ENCODE measurements at regions not wholly inside any gene's neighbourhood (a gene's known extent, or its start where the extent isn't known, plus 50 kb on each side); places are given as distances from the start of the nearest gene placed in this dataset.

DNA sequence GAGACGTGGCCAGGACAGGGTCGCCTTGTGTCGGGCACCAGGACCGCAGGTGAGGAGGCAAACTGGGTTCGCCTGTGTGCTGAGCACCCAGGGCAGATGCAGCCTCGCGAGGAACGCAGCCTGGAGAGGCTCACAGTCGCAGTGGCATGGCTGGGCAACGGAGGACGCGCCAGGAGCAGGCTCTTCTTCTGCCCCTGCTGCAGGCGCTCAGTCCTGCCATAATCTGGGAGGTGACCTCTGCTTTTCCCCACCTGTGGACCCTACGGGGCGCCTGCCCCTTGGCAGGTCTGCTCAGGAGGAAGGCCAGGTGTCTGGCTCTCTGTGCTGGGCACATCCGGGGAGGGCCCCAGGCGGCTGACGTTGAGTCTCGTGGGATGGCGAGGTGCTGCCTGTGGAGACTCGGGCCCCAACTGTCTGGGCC lies 1136.2 kb downstream of the BRD1 start:
- DNase-seq (ENCODE audit: low read depth, low spot score) = no peak
- no peak overlapping the region for H3K4me3 ChIP-seq (ENCODE audit: low read length)

DNA sequence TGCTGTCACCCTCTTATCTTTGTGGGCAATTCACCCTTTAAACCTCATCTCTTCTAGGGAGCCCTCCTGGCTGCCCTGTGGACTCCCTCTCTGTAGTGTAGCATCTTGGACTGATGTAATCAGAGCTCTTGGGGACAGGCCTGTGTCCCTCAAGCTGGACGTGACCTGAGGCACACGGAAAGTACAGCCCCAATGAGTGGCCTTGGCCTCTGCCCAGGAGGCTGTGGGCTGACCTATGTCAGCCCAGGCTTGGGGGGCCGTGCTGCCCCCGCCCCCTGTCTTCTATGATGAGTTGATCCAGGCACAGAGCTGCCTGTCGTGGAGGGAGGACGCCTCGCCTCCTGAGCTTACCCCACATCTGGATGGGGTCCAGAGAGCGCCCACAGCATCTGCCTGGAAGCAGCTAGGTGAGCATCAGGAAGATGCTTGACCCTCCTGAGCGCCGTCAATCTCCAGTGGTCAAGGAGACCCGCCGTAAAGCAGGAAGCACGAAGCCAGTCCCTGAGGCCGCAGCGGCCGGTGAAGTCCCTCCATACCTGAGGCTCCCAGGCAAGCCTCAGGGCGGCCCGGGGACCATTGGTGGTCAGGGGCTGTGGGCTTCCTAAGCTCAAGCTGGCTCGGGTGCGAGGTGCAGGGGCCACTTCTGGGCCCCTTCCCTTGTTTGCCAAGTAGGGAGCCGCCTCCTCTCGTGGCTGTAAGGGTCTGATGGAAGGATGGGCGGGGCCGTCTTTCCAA lies 1136.9 kb downstream of the BRD1 start:
- DNase-seq (ENCODE audit: low read depth, low spot score) = no peak
- no peak overlapping the region for H3K4me3 ChIP-seq (ENCODE audit: low read length)

DNA sequence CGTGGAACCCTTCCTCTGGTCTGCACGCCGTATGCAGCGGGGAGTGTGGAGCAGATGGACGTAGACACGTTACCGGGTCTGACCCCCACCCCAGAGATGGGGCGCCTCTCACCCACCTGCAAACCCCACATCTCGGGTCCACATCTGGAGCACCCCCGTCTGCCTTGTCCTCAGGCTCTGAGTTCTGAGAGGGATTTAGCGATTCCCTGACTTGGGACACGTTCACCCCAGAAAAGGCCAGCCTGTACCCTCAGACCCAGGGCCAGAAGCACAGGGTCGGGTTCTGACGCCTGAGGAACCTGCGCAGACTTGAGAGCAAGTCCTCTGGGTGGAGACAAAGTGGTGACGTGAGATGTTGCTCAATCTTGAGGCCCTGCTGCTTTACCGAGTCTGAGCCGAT lies 1138.5 kb downstream of the BRD1 start:
- no peak overlapping the region for H3K4me3 ChIP-seq (ENCODE audit: low read length)
- no peak for DNase-seq (ENCODE audit: low read depth, low spot score)

DNA sequence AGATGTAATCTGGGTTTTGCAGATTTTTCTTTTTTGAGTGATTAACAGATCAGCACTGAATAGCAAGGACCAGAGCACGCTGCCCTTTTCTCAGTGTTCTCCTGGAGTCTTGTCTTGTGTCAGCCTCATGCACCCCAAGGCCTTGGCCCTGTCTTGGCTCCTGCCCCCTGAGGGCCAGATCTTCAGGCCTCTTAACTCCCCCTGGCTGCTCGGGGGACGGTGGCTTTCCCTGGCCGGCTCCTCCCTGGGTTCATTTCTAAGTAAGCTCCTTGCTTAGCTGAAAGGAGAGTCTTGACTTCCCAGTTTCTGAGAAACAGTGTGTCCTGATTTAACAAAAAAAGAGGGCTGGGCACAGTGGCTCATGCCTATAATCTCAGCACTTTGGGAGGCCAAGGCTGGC lies 1139.3 kb downstream of the BRD1 start:
- DNase-seq (ENCODE audit: low read depth, low spot score) = no peak
- H3K4me3 ChIP-seq (ENCODE audit: low read length) = no peak overlapping the region

DNA sequence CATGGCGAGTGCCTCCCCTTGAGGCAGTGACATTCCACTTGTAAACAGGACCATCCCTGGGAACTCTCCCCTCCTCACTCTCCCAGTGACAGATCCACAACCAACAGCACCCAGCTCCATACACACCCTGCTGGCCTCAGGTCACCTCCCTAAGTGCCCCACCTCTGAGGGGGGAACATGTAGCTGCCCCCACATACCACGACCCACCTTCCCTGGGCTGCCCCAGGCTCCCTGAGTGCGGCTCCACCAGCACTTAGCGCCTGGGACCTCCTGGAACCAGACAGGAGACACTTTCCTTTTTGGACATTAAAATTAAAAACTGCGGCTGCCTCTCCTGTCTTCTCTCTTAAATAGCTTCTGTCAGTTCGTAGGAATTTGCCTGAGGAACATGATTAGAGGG lies 1140.1 kb downstream of the BRD1 start:
- no peak for DNase-seq (ENCODE audit: low read depth, low spot score)
- no peak overlapping the region for H3K4me3 ChIP-seq (ENCODE audit: low read length)

DNA sequence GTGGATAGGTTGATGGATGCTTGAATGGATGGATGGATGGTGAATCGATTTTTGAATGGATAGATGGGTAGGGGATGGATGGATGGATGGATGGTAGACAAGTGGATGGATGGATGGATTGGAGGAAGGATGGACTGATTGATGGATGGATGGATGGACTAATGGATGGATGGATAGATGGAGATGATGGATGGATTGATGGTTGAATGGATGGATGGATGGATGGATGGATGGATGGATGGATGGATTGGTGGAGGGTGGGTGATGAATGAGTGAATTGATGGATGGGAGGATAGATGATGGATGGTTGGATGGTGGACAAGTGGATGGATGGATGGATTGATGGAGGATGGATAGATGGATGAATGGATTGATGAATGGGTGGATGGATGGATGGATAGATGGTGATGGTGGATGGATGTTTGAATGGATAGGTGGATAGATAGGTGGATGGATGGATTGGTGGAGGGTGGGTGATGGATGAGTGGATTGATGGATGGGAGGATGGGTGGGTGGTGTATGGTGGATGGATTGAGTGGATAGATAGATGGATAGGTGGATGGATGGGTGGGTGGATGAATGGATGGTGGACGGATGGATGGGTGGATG lies 1140.9 kb downstream of the BRD1 start:
- no peak for DNase-seq (ENCODE audit: low read depth, low spot score)
- no peak overlapping the region for H3K4me3 ChIP-seq (ENCODE audit: low read length)

DNA sequence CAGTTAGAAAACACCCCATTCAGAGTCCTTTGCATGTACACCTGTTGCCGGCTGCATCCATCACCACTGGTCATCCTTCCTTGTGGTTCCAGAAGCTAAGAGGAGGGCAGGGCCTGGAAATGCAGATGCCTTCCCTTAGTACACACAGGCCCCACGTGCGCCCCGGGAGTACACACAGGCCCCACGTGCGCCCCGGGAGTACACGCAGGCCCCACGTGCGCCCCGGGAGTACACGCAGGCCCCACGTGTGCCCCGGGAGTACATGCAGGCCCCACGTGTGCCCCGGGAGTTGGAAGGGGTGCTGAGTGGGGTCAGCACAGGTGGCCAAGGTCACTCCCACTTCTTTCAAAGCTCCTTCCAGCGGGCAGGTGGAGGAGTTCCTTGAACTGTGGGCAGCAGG lies 1141.9 kb downstream of the BRD1 start:
- no peak overlapping the region for H3K4me3 ChIP-seq (ENCODE audit: low read length)
- DNase-seq (ENCODE audit: low read depth, low spot score) = no peak

DNA sequence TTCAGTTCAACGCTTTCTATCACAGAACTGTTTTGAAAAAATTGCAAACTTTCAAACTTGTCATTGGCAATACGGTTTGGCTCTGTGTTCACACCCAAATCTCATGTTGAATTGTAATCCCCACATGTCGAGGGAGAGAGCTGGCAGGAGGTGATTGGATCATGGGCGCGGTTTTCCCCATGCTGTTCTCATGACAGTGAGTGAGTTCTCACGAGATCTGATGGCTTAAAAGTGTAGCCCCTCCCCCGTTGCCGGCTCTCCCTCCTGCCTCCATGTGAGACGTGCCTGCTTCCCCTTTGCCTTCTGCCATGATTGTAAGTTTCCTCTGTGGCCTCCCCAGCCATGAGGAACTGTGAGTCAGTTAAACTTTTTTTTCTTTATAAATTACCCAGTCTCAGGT lies 1144.0 kb downstream of the BRD1 start:
- no peak for DNase-seq (ENCODE audit: low read depth, low spot score)
- H3K4me3 ChIP-seq (ENCODE audit: low read length) = no peak overlapping the region

DNA sequence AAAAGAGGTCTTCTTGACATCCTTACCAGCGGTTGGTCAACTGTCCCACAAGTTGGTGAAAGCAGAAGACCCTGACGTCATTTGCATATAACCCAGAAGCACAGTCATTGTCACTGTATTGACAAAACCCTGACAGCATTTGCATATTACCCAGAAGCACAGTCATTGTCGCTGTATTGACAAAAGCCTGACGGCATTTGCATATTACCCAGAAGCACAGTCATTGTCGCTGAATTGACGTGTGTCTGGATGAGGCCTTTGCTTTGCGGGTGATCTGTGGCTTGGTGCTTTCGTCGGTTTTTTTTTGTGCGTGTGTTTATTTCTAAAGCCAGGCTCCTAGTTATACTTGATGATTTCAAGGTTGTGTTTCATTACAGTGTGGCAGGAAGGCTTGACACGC lies 1145.2 kb downstream of the BRD1 start:
- no peak for DNase-seq (ENCODE audit: low read depth, low spot score)
- H3K4me3 ChIP-seq (ENCODE audit: low read length) = no peak overlapping the region

DNA sequence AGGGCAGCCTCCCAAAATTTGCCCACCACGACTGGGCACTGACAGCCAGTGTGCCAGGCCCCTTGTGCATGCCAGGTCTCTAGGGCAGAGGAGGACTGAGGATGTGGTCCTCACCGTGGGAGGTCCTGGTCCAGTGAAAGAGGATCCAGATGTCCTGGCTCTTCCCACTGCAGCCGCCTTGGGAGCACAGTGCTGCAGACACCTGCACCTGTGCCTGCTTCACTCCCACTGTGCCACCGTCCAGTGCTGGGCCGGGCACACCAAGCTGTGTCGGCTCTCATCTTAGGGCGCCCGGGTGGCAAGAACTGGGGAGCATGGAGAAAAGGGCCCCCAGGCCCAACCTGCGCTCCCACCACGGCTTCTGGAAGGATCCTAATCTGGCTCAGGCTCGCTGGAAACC lies 1147.1 kb downstream of the BRD1 start:
- DNase-seq (ENCODE audit: low read depth, low spot score) = no peak
- no peak overlapping the region for H3K4me3 ChIP-seq (ENCODE audit: low read length)

DNA sequence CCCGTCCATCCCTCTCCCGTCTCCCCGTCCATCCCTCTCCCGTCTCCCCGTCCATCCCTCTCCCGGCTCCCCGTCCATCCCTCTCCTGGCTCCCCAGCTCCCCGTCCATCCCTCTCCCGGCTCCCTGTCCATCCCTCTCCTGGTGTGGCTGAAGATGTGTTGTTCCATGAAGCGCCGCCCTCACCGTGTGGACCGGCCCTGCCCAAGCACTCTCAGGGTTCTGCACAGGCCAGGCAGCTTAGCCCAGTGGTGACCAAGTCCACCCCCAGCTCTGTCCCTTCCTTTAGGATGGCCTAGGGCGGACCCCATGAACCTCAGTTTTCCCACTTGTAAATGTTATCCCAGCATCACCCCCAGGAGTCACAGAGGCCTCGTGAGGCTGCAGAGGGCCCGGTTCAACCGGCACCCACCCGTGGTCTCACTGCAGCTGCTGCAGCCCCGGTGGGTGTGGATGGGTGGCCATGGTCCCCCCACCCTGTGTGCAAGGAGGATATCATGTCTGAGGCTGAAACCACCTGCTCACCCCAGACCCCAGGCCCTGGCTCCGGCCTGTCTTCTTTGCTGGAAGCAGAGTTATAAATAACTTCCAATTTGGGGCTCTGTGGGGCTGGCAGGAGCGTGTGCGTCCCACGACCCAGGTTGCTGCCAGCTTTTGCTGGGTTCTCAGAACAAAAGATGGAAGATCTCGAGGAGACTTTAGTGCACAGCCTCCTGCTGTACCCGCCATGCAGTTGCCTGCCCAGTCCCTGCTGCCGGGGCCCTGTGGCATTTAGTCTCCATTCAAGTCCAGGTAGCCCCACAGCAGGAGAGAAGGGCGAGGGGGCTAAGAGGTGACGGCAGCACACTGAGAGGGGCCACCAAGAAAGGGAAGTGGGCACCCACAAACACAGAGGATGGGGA lies 1147.8 kb downstream of the BRD1 start:
- DNase-seq (ENCODE audit: low read depth, low spot score) = no peak
- no peak overlapping the region for H3K4me3 ChIP-seq (ENCODE audit: low read length)

DNA sequence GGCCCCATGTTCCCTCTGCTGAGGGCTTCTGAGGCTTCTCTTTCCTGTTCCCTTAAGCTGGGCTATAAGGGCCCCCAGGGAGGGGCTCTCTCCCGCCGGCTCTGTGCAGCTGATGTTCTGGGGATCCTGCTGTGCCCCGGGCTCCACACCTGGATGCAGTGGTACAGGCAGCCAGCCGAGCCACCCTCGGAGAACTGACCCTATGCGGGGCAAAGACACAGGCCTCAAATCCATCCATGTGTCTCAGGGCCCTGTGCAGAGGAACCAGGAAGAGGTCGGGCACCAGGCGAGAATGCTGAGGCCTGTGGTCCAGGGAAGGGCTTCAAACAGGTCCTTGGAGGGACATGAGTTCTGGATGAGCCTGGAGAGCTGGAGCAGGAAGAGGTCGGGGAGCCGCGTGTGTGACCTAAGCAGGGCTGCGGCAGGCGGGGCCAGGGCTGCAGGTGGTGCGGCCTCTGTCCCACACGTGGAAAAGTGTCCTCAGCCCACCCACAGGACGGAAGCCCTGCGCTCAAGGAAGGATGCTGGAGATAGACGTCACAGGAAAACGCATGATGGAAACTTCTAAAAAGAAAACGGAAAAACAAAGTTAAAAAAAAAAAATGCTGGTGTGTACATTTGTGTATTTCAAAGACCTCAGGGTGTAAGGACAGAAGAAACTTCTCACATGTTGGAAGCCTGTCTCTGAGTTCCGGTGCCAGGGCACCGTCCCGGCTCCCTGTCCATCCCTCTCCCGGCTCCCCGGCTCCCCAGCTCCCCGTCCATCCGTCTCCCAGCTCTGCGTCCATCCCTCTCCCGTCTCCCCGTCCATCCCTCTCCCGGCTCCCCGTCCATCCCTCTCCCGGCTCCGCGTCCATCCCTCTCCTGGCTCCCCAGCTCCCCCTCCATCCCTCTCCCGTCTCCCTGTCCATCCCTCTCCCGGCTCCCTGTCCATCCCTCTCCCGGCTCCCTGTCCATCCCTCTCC lies 1149.2 kb downstream of the BRD1 start:
- H3K4me3 ChIP-seq (ENCODE audit: low read length) = no peak overlapping the region
- DNase-seq (ENCODE audit: low read depth, low spot score) = no peak

DNA sequence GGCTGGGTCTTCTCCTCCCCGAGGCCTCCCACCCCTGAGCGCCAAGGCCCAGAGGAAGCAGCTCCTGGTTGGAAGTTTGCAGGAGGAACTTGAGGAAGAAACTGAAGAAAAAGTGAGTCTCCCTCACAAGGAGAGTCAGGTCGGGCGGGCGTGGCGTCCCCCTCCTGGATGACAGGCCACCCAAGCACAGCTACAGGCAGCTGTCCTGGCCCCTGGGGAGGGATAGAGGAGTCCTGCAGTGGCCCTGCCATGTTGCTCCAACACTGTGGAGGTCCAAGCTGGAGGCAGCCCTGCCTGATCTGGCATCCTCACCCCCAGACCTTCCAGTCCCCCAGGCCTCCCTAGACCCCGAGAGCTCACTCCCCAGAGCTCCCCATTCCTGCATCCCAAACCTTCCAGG lies 1150.1 kb downstream of the BRD1 start:
- DNase-seq (ENCODE audit: low read depth, low spot score) = no peak
- H3K4me3 ChIP-seq (ENCODE audit: low read length) = no peak overlapping the region

DNA sequence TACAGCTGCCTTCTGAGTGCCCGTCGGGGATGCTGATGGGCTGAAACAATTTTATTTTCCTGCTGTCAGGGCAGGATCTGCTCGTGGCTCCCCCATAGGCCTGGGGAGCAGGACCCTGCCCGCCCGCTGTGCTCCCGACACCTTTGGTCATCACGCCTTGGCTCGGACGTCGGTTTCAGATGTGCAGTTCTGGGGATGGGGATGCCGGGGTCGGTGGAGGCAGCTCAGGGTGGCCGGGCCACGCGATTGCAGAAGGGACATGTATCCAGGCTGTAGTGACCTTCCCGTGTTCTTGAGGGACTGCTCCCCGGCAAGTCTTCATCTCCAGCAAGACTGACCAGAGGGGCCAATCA lies 1150.5 kb downstream of the BRD1 start:
- no peak overlapping the region for H3K4me3 ChIP-seq (ENCODE audit: low read length)
- no peak for DNase-seq (ENCODE audit: low read depth, low spot score)

DNA sequence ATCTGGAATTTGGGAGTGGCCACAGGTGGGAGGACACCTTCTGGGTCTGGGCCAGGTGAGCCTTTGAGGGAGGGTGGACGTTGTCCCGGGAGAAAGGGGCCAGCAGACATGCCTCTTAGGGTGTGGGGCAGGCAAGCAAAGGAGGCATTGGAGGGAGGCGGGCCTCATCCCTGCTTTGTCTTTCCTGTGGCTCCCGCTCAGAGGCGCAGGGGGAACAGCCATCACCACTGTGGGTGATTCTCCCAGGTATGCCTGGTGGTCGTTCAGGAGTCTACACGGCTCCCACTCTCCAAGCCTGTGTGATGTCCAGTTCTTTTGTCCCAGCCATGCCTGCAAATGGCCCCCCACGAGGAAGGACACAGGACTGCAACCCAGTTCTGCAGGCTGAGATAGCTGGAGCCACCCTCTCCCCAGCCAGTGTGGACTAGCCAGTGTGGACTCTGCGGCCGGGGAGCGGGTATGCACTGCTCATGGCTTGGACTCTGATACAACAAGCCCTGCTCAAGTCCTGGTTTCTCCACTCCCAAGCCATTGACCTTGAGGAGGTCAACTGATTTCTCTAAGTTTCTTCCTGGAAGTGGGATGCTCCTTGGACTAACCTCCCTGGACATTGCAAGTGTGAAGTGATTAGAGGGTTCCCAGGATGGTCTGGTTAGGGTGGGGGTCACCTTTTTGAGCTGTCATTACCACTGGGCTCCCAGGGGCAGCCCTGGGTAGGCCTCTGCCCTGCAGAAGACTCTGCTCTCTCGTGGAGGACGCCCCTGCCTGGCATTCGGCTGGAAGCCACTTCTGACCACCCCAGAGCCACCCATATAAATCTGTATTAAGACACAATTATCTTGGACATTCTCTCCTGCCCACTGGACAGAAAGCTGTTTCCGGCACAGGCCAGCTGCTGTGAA lies 1151.2 kb downstream of the BRD1 start:
- no peak overlapping the region for H3K4me3 ChIP-seq (ENCODE audit: low read length)
- DNase-seq (ENCODE audit: low read depth, low spot score) = no peak

DNA sequence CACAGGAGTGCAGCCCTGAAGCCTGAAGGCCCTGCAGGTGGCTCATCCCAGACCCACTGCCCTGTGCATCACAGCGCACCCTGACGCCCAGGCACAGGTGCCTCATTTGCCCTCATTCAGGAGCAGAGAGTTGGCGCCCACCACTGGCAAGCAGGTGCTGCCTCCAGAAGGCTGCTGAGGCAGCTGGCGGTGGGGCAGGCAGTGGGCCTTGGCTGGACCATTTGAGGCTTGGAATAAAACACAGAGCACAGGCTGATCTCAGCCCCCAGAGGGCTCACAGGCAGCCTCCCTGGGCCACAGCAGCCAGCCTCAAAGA lies 1151.9 kb downstream of the BRD1 start:
- no peak for DNase-seq (ENCODE audit: low read depth, low spot score)
- no peak overlapping the region for H3K4me3 ChIP-seq (ENCODE audit: low read length)

DNA sequence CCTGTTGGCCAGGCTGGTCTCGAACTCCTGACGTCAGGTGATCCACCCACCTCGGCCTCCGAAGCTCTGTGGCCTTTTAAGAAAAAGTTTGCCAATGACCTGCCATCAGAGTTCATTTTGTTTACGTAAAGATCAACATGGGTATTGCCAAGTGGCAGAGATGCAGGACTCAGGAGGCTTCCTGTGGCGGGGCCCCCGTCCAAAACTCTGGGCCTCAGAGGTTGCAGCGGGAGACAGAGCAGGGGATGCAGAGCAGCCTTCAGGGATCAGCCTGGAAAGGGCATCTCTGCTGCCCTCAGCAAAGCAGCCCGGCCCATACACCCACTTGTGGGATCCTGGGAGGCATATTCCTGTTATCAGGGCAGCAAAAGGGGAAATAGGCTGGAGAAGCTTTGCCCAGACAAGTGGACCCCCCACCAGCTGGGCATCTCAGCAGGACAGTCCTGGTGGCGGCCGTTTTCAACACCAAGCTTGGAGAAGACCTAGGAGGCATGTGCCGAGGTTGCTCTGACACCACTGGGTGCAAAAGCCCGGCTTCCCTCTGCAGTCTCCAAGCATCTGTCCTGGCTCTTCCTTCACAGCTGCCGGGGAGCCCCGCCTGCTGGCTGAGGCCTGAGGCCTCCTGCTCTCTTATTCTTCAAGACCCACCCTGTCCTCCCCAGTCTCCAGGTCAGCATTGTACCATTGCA lies 1152.4 kb downstream of the BRD1 start:
- H3K4me3 ChIP-seq (ENCODE audit: low read length) = no peak overlapping the region
- no peak for DNase-seq (ENCODE audit: low read depth, low spot score)

All from Jurkat, Clone E6-1 (cell line).